ENCODE measurements at regions not wholly inside any gene's neighbourhood (a gene's known extent, or its start where the extent isn't known, plus 50 kb on each side); places are given as distances from the start of the nearest gene placed in this dataset.

- DNase-seq: no peak
- Histone ChIP-seq H3K27me3 (no peaks in the 10 kb centered on the region), H3K9me3 (no peaks in the 10 kb centered on the region), H3K4me1 (peaks cover 15% of the 10 kb centered on the region), H3K36me3 (no peaks in the 10 kb centered on the region), H3K4me3 (no peak overlapping the region), H3K27ac (no peak overlapping the region)
- TF ChIP-seq CTCF (IDR thresholded peaks at IDR 0.05): no peak
- intact Hi-C loops (cut with DNase I): no loop called here
- ATAC-seq: no peak
Observed at GRCh38 chr3:187963003-187963676, 190.8 kb upstream of the LPP start.

- peak; percentile 77 for ATAC-seq
- DNase-seq: no peak
- H3K27ac ChIP-seq: no peak overlapping the region
- H3K27me3 ChIP-seq: no peaks in the 10 kb centered on the region
- no peak for TF ChIP-seq CTCF (IDR thresholded peaks at IDR 0.05)
- no peaks in the 10 kb centered on the region for H3K36me3 ChIP-seq
- intact Hi-C loops (cut with DNase I): no loop called here
- no peaks in the 10 kb centered on the region for H3K9me3 ChIP-seq
- H3K4me1 ChIP-seq: peaks cover 21% of the 10 kb centered on the region
- H3K4me3 ChIP-seq: no peak overlapping the region
Observed at GRCh38 chr3:187963677-187964385, 190.1 kb upstream of the LPP start.

- intact Hi-C loops (cut with DNase I): no loop called here
- Histone ChIP-seq H3K36me3 (no peaks in the 10 kb centered on the region), H3K27ac (no peak overlapping the region), H3K4me1 (peaks cover 21% of the 10 kb centered on the region), H3K4me3 (no peak overlapping the region), H3K27me3 (no peaks in the 10 kb centered on the region), H3K9me3 (no peaks in the 10 kb centered on the region)
- TF ChIP-seq CTCF (IDR thresholded peaks at IDR 0.05): no peak
- no peak for ATAC-seq
- no peak for DNase-seq
Observed at GRCh38 chr3:187964760-187965159, 189.2 kb upstream of the LPP start.

GRCh38 chr3:187966096-187966495 lies 187.9 kb upstream of the LPP start:
- no peaks in the 10 kb centered on the region for H3K9me3 ChIP-seq
- no peaks in the 10 kb centered on the region for H3K27me3 ChIP-seq
- intact Hi-C loops (cut with DNase I): no loop called here
- TF ChIP-seq CTCF (IDR thresholded peaks at IDR 0.05): no peak
- DNase-seq: no peak
- peaks cover 21% of the 10 kb centered on the region for H3K4me1 ChIP-seq
- H3K36me3 ChIP-seq: no peaks in the 10 kb centered on the region
- peak; percentile 54 for ATAC-seq
- no peak overlapping the region for H3K4me3 ChIP-seq
- H3K27ac ChIP-seq: no peak overlapping the region

- Histone ChIP-seq H3K27ac (no peak overlapping the region), H3K4me3 (no peak overlapping the region), H3K4me1 (peaks cover 21% of the 10 kb centered on the region), H3K9me3 (no peaks in the 10 kb centered on the region), H3K36me3 (no peaks in the 10 kb centered on the region), H3K27me3 (no peaks in the 10 kb centered on the region)
- no peak for TF ChIP-seq CTCF (IDR thresholded peaks at IDR 0.05)
- intact Hi-C loops (cut with DNase I): no loop called here
- DNase-seq (no peak), ATAC-seq (no peak)
Observed at GRCh38 chr3:187966636-187967406, 187.1 kb upstream of the LPP start.

All from upper lobe of right lung (tissue), 1 donor.